ENCODE measurements at regions not wholly inside any gene's neighbourhood (a gene's known extent, or its start where the extent isn't known, plus 50 kb on each side); places are given as distances from the start of the nearest gene placed in this dataset.

DNA sequence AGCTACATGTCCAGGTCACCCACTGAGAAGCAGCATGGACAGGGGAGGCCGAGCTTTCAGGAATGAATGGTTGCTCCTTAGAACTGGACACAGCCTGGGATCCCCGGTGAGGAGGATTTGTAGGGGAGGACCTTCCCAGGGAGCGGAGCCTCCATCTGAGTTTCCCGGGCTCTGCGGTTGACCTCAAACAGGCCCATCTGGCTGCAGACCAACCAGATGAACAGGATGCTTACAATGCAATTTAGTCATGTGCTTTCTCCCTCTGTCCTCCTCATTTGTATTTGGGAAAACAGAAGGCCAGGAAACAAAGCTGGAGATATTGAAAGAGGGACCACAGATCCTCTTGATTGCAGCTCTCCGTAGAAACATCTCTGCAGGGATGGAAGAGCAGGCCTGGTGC, 104.8 kb downstream of the EMX2 start:
- TF ChIP-seq, protein P1, sequence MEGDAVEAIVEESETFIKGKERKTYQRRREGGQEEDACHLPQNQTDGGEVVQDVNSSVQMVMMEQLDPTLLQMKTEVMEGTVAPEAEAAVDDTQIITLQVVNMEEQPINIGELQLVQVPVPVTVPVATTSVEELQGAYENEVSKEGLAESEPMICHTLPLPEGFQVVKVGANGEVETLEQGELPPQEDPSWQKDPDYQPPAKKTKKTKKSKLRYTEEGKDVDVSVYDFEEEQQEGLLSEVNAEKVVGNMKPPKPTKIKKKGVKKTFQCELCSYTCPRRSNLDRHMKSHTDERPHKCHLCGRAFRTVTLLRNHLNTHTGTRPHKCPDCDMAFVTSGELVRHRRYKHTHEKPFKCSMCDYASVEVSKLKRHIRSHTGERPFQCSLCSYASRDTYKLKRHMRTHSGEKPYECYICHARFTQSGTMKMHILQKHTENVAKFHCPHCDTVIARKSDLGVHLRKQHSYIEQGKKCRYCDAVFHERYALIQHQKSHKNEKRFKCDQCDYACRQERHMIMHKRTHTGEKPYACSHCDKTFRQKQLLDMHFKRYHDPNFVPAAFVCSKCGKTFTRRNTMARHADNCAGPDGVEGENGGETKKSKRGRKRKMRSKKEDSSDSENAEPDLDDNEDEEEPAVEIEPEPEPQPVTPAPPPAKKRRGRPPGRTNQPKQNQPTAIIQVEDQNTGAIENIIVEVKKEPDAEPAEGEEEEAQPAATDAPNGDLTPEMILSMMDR (IDR thresholded peaks at IDR 0.05) = no peak
- TF ChIP-seq RXRA (IDR thresholded peaks at IDR 0.05; ENCODE audit: borderline replicate concordance, low read depth) (no peak), NRF1 (IDR thresholded peaks at IDR 0.05; ENCODE audit: low read depth, low read length) (no peak), FOXJ3 (CRISPR knock-in tag; IDR thresholded peaks at IDR 0.05) (no peak), POLR2AphosphoS5 (IDR thresholded peaks at IDR 0.05; ENCODE audit: low read depth, low read length) (no peak), RAD21 (IDR thresholded peaks at IDR 0.05; ENCODE audit: low read length) (no peak), RCOR1 (IDR thresholded peaks at IDR 0.05; ENCODE audit: low read length) (no peak), EZH2phosphoT487 (IDR thresholded peaks at IDR 0.05; ENCODE audit: borderline replicate concordance, low read depth) (no peak), JUND (IDR thresholded peaks at IDR 0.05) (no peak)
- TF ChIP-seq, protein P2, sequence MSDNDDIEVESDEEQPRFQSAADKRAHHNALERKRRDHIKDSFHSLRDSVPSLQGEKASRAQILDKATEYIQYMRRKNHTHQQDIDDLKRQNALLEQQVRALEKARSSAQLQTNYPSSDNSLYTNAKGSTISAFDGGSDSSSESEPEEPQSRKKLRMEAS (IDR thresholded peaks at IDR 0.05; ENCODE audit: low read depth) = no peak
- TF ChIP-seq, protein P3, sequence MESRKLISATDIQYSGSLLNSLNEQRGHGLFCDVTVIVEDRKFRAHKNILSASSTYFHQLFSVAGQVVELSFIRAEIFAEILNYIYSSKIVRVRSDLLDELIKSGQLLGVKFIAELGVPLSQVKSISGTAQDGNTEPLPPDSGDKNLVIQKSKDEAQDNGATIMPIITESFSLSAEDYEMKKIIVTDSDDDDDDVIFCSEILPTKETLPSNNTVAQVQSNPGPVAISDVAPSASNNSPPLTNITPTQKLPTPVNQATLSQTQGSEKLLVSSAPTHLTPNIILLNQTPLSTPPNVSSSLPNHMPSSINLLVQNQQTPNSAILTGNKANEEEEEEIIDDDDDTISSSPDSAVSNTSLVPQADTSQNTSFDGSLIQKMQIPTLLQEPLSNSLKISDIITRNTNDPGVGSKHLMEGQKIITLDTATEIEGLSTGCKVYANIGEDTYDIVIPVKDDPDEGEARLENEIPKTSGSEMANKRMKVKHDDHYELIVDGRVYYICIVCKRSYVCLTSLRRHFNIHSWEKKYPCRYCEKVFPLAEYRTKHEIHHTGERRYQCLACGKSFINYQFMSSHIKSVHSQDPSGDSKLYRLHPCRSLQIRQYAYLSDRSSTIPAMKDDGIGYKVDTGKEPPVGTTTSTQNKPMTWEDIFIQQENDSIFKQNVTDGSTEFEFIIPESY (IDR thresholded peaks at IDR 0.05; ENCODE audit: borderline replicate concordance, low read depth) = no peak

Measured in SK-N-SH (cell line).